ENCODE measurements at regions not wholly inside any gene's neighbourhood (a gene's known extent, or its start where the extent isn't known, plus 50 kb on each side); places are given as distances from the start of the nearest gene placed in this dataset.
"Not testable (repeated sequence)": the region's sequence is repeated elsewhere in the genome, so short reads cannot be mapped to it uniquely, and the experiment has no call there.

- POLR2A ChIA-PET = no interaction called here
- DNase-seq (ENCODE audit: low read depth, low spot score) = no peak
- no peak overlapping the region for H3K4me3 ChIP-seq (ENCODE audit: low read depth, low read length)
- H3K9me3 ChIP-seq (ENCODE audit: control insufficient read depth, insufficient read depth, low read length) = no peaks in the 10 kb centered on the region
- CTCF ChIA-PET = no interaction called here
- no peaks in the 10 kb centered on the region for H3K27me3 ChIP-seq (ENCODE audit: control insufficient read depth, insufficient read depth, low read length)
- TF ChIP-seq CTCF (IDR thresholded peaks at IDR 0.05; ENCODE audit: low read depth, low read length) = no peak
- H3K27ac ChIP-seq (ENCODE audit: low read depth, low read length) = no peak overlapping the region
These were observed 692.9 kb downstream of the MTRR start for GRCh38 chr5:8561854-8562253.

- DNase-seq (ENCODE audit: low read depth, low spot score); H3K27me3 ChIP-seq (ENCODE audit: control insufficient read depth, insufficient read depth, low read length); H3K27ac ChIP-seq (ENCODE audit: low read depth, low read length); H3K9me3 ChIP-seq (ENCODE audit: control insufficient read depth, insufficient read depth, low read length); CTCF ChIA-PET; POLR2A ChIA-PET; H3K4me3 ChIP-seq (ENCODE audit: low read depth, low read length): not testable (repeated sequence)
These were observed 694.6 kb downstream of the MTRR start for GRCh38 chr5:8563540-8563939.

GRCh38 chr5:8568858-8569257 lies 699.9 kb downstream of the MTRR start:
- POLR2A ChIA-PET = no interaction called here
- CTCF ChIA-PET = no interaction called here
- Histone ChIP-seq H3K27me3 (ENCODE audit: control insufficient read depth, insufficient read depth, low read length) (no peaks in the 10 kb centered on the region), H3K9me3 (ENCODE audit: control insufficient read depth, insufficient read depth, low read length) (no peaks in the 10 kb centered on the region), H3K4me3 (ENCODE audit: low read depth, low read length) (no peak overlapping the region), H3K27ac (ENCODE audit: low read depth, low read length) (no peak overlapping the region)
- TF ChIP-seq CTCF (IDR thresholded peaks at IDR 0.05; ENCODE audit: low read depth, low read length) = no peak
- no peak for DNase-seq (ENCODE audit: low read depth, low spot score)

GRCh38 chr5:8570528-8570927 lies 701.6 kb downstream of the MTRR start:
- Histone ChIP-seq H3K27me3 (ENCODE audit: control insufficient read depth, insufficient read depth, low read length) (no peaks in the 10 kb centered on the region), H3K4me3 (ENCODE audit: low read depth, low read length) (no peak overlapping the region), H3K9me3 (ENCODE audit: control insufficient read depth, insufficient read depth, low read length) (no peaks in the 10 kb centered on the region), H3K27ac (ENCODE audit: low read depth, low read length) (no peak overlapping the region)
- no peak for DNase-seq (ENCODE audit: low read depth, low spot score)
- POLR2A ChIA-PET = no interaction called here
- TF ChIP-seq CTCF (IDR thresholded peaks at IDR 0.05; ENCODE audit: low read depth, low read length) = no peak
- CTCF ChIA-PET = no interaction called here

- CTCF ChIA-PET = no interaction called here
- DNase-seq (ENCODE audit: low read depth, low spot score) = no peak
These were observed 707.2 kb downstream of the MTRR start for GRCh38 chr5:8576178-8576577.

More at GRCh38 chr5:8576178-8576577, 707.2 kb downstream of the MTRR start:
- H3K27ac ChIP-seq (ENCODE audit: low read depth, low read length) = no peak overlapping the region
- no peak for TF ChIP-seq CTCF (IDR thresholded peaks at IDR 0.05; ENCODE audit: low read depth, low read length)
- H3K27me3 ChIP-seq (ENCODE audit: control insufficient read depth, insufficient read depth, low read length) = peaks cover 3% of the 10 kb centered on the region
- no peaks in the 10 kb centered on the region for H3K9me3 ChIP-seq (ENCODE audit: control insufficient read depth, insufficient read depth, low read length)
- no peak overlapping the region for H3K4me3 ChIP-seq (ENCODE audit: low read depth, low read length)
- POLR2A ChIA-PET = no interaction called here

All from AG04450 (cell line).